H7 (cell line): ENCODE measurements at regions not wholly inside any gene's neighbourhood (a gene's known extent, or its start where the extent isn't known, plus 50 kb on each side); places are given as distances from the start of the nearest gene placed in this dataset.
"Not testable (repeated sequence)": the region's sequence is repeated elsewhere in the genome, so short reads cannot be mapped to it uniquely, and the experiment has no call there.

Experiments used
- DNase-seq: peaks from one replicate; pipeline ENCODE4 v3.0.0; 2012
- H3K27me3 ChIP-seq: 2 replicates; pipeline ENCODE4 v1.6.0; 2011; ENCODE audit warnings: mild to moderate bottlenecking, low read length; ENCODE audit not compliant: control insufficient read depth, insufficient read depth
- H3K36me3 ChIP-seq: replicated peaks from 2 replicates; pipeline ENCODE4 v1.5.1; 2011; ENCODE audit warnings: low read length; ENCODE audit not compliant: control insufficient read depth, insufficient read depth
- H3K4me3 ChIP-seq: 2 replicates; pipeline ENCODE4 v1.5.1; 2011; ENCODE audit warnings: low read depth, mild to moderate bottlenecking, control low read depth, low read length, moderate library complexity; ENCODE audit not compliant: insufficient read depth

GRCh38 chr12:60225216-60226000 is 629.6 kb downstream of the SLC16A7 start:
- H3K27me3 ChIP-seq, result no peaks in the 10 kb centered on the region
- no peak overlapping the region for H3K4me3 ChIP-seq
- H3K36me3 ChIP-seq, result no peaks in the 10 kb centered on the region
- no peak for DNase-seq

- DNase-seq, result no peak
- no peak overlapping the region for H3K4me3 ChIP-seq
- no peaks in the 10 kb centered on the region for H3K36me3 ChIP-seq
- no peaks in the 10 kb centered on the region for H3K27me3 ChIP-seq
Observed at GRCh38 chr12:60227916-60228315, 632.1 kb downstream of the SLC16A7 start.

DNA sequence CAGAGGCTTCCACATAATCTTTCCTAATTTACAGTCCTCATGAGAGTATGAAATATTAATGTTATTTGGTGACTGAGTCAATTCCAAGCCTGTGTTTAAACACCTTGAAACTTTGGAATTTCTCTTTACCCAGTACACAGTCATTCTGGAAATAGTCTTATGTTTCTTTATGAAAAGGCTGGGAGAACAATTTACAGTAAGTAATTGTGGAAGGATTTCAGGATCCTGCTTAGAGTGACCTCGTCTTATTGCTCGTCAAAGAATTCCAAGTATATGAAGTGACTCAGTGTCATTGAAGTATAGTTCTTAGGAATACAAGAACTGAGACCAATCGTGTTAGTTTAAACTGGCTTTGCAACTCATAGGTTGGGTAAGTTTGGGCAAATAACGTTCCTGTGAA is 634.2 kb downstream of the SLC16A7 start:
- no peaks in the 10 kb centered on the region for H3K27me3 ChIP-seq

DNA sequence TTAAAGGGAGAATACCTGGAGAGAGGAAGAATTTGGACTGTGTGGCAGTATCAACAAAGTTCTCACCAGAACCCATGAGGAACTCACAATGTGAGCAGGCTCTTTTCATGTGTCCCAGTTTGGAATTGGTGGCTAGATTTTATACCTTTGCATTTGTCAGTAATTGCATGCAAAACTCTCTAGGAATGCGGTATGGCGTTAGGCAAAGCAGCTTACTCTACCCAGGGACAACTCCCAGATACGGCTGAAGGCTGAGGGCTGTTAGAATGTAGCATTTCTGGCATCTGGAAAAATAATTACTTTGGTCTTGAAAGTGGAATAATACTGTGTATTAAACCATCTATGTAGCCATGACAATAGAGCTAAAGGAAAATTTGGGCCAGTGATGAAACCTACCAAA is 635.5 kb downstream of the SLC16A7 start:
- no peak for DNase-seq
- Histone ChIP-seq H3K4me3 (no peak overlapping the region), H3K27me3 (no peaks in the 10 kb centered on the region), H3K36me3 (no peaks in the 10 kb centered on the region)

More for the DNA sequence above, 634.2 kb downstream of the SLC16A7 start:
- Histone ChIP-seq H3K36me3 (no peaks in the 10 kb centered on the region), H3K4me3 (no peak overlapping the region)
- DNase-seq, result no peak

DNA sequence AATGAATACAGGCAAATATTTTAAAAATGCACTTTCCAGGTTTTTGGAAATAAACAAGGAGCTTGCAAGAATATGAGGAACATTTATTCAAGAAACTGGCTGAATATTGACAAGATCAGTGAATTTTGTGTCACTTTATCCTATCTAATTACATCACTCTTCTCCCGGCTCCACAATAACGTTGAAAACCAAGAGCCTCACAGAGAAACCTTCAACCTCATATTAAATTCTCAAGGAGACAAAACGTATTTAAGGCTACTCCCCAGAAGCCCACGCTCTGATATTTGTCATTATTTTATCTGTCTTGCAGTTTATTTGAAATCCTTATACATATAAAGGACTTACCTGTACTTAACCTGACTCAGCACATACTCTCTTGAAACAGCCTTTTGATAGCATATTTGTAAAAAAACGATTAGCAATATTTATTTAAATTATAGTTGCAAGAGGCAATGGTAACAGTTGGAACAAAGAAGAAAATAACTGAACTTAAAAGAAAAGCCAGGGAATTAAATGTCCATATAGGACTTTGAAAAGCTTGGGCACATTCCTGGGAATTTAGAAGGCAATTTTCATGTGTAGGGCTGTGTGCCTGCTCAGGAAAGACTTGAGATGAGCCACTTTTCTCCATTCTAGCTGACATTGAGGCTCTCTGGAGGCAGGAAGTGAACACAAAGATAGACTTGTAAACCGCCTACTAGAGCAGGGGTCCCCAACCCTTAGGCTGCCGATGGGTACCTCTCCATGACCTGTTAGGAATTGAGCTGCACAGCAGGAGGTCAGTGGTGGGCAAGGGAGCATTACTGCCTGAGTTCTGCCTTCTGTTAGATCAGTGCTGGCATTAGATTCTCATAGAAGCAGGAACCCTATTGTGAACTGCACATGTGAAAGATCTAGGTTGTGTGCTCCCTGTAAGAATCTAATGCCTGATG is 636.4 kb downstream of the SLC16A7 start:
- no peaks in the 10 kb centered on the region for H3K27me3 ChIP-seq
- DNase-seq, result no peak
- H3K36me3 ChIP-seq, result no peaks in the 10 kb centered on the region
- no peak overlapping the region for H3K4me3 ChIP-seq

DNA sequence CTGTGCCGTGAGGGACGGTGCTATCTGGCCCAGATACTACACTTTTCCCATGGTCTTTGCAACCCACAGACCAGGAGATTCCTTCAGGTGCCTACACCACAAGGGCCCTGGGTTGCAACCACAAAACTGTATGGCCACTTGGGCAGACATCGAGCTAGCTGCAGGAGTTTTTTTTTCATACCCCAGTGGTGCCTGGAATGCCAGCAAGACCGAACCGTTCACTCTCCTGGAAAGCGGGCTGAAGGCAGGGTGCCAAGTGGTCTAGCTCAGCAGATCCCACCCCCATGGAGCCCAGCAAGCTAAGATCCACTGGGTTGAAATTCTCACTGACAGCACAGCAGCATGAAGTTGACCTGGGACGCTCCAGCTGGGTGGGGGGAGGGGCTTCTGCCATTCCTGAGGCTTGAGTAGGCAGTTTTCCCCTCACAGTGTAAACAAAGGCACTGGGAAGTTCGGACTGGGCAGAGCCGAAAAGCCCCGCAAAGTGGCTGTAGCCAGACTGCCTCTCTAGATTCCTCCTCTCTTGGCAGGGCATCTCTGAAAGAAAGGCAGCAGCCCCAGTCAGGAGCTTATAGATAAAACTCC is 638.9 kb downstream of the SLC16A7 start:
- not testable (repeated sequence) for H3K27me3 ChIP-seq, H3K36me3 ChIP-seq, DNase-seq, H3K4me3 ChIP-seq

- Histone ChIP-seq H3K4me3 (no peak overlapping the region), H3K27me3 (no peaks in the 10 kb centered on the region), H3K36me3 (no peaks in the 10 kb centered on the region)
- no peak for DNase-seq
Observed at GRCh38 chr12:60235261-60235660, 639.4 kb downstream of the SLC16A7 start.

DNA sequence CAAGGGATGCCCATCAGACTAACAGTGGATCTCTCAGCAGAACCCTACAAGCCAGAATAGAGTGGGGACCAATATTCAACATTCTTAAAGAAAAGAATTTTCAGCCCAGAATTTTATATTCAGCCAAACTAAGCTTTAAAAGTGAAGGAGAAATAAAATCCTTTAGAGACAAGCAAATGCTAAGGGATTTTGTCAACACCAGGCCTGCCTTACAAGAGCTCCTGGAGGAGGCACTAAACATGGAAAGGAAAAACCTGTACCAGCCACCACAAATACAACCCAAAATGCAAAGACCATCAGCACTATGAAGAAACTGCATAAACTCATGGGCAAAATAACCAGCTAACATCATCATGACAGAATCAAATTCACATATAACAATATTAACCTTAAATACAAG is 640.6 kb downstream of the SLC16A7 start:
- H3K36me3 ChIP-seq, H3K27me3 ChIP-seq, DNase-seq, H3K4me3 ChIP-seq: not testable (repeated sequence)

GRCh38 chr12:60240891-60241290 is 645.1 kb downstream of the SLC16A7 start:
- no peak for DNase-seq
- H3K4me3 ChIP-seq, result no peak overlapping the region
- no peaks in the 10 kb centered on the region for H3K27me3 ChIP-seq
- no peaks in the 10 kb centered on the region for H3K36me3 ChIP-seq

GRCh38 chr12:60251091-60251490 is 655.3 kb downstream of the SLC16A7 start:
- no peak overlapping the region for H3K4me3 ChIP-seq
- H3K27me3 ChIP-seq, result no peaks in the 10 kb centered on the region
- H3K36me3 ChIP-seq, result no peaks in the 10 kb centered on the region
- no peak for DNase-seq

- Histone ChIP-seq H3K36me3 (no peaks in the 10 kb centered on the region), H3K27me3 (no peaks in the 10 kb centered on the region), H3K4me3 (no peak overlapping the region)
- DNase-seq, result no peak
Observed at GRCh38 chr12:60252359-60253096, 656.7 kb downstream of the SLC16A7 start.

DNA sequence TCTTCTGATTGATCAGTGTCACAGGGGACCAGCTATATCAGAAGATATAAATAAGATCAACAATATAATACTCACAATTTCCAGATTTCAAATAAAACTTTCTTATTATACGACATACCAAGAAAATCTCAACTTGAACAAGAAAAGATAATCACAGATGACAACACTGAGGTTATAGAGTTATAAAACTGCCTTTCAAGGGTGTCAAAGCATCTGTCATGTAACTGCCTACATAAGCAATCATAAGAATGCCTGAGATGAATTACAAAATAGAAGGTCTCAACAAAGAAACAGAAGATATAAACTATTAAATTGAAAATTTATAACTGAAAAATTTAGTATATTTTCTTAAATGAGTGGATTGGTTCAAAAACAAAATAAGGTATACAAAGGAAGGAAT is 659.2 kb downstream of the SLC16A7 start:
- no peaks in the 10 kb centered on the region for H3K36me3 ChIP-seq
- H3K27me3 ChIP-seq, result no peaks in the 10 kb centered on the region
- H3K4me3 ChIP-seq, result no peak overlapping the region
- DNase-seq, result no peak

- no peak for DNase-seq
- Histone ChIP-seq H3K4me3 (no peak overlapping the region), H3K36me3 (no peaks in the 10 kb centered on the region), H3K27me3 (no peaks in the 10 kb centered on the region)
Observed at GRCh38 chr12:60257063-60257462, 661.2 kb downstream of the SLC16A7 start.

- DNase-seq, result no peak
- Histone ChIP-seq H3K27me3 (no peaks in the 10 kb centered on the region), H3K4me3 (no peak overlapping the region), H3K36me3 (no peaks in the 10 kb centered on the region)
Observed at GRCh38 chr12:60259225-60259624, 663.4 kb downstream of the SLC16A7 start.
